RKO (cell line): ENCODE measurements at regions not wholly inside any gene's neighbourhood (a gene's known extent, or its start where the extent isn't known, plus 50 kb on each side); places are given as distances from the start of the nearest gene placed in this dataset.
A peak's percentile ranks its signal among the peaks of the same experiment; 100 is the strongest.
"Not testable (repeated sequence)": the region's sequence is repeated elsewhere in the genome, so short reads cannot be mapped to it uniquely, and the experiment has no call there.

Experiments used
- DNase-seq: peaks from one replicate; pipeline ENCODE4 v3.0.0-alpha.2; 2016; ENCODE audit warnings: low spot score

GRCh38 chr5:18553269-18553668, 919.0 kb downstream of the TAF11L14 start:
- peak; percentile 69 for DNase-seq

- no peak for DNase-seq
Measured at GRCh38 chr5:18560602-18561001, 926.3 kb downstream of the TAF11L14 start.

GRCh38 chr5:18563853-18564252, 929.6 kb downstream of the TAF11L14 start:
- DNase-seq: no peak

GRCh38 chr5:18566671-18567070, 932.4 kb downstream of the TAF11L14 start:
- DNase-seq: no peak

- no peak for DNase-seq
Measured at GRCh38 chr5:18576586-18576985, 942.3 kb downstream of the TAF11L14 start.

GRCh38 chr5:18601185-18601584, 966.9 kb downstream of the TAF11L14 start:
- DNase-seq: no peak

- DNase-seq: no peak
Measured at GRCh38 chr5:18602402-18602801, 968.1 kb downstream of the TAF11L14 start.

- DNase-seq: no peak
Measured at GRCh38 chr5:18605186-18605585, 970.9 kb downstream of the TAF11L14 start.

GRCh38 chr5:18607570-18607969, 973.3 kb downstream of the TAF11L14 start:
- no peak for DNase-seq

GRCh38 chr5:18617191-18617590, 982.9 kb downstream of the TAF11L14 start:
- not testable (repeated sequence) for DNase-seq

GRCh38 chr5:18630458-18631045, 996.3 kb downstream of the TAF11L14 start:
- no peak for DNase-seq

- no peak for DNase-seq
Measured at GRCh38 chr5:18652404-18653215, 1018.4 kb downstream of the TAF11L14 start.

GRCh38 chr5:18653216-18653752, 1019.0 kb downstream of the TAF11L14 start:
- no peak for DNase-seq

- no peak for DNase-seq
Measured at GRCh38 chr5:18660511-18660910, 1026.3 kb downstream of the TAF11L14 start.

GRCh38 chr5:18662231-18662630, 1028.0 kb downstream of the TAF11L14 start:
- DNase-seq: no peak

GRCh38 chr5:18674212-18674611, 1040.0 kb downstream of the TAF11L14 start:
- not testable (repeated sequence) for DNase-seq

- DNase-seq: no peak
Measured at GRCh38 chr5:18675041-18675440, 1040.8 kb downstream of the TAF11L14 start.

- no peak for DNase-seq
Measured at GRCh38 chr5:18686253-18686652, 1052.0 kb downstream of the TAF11L14 start.

GRCh38 chr5:18687429-18687828, 1053.2 kb downstream of the TAF11L14 start:
- no peak for DNase-seq

- DNase-seq: no peak
Measured at GRCh38 chr5:18699681-18700080, 1065.4 kb downstream of the TAF11L14 start.

GRCh38 chr5:18702821-18703220, 1068.6 kb downstream of the TAF11L14 start:
- DNase-seq: no peak

- DNase-seq: no peak
Measured at GRCh38 chr5:18712936-18713485, 1078.8 kb downstream of the TAF11L14 start.

- no peak for DNase-seq
Measured at GRCh38 chr5:18720002-18720401, 1085.7 kb downstream of the TAF11L14 start.
